ENCODE measurements at regions not wholly inside any gene's neighbourhood (a gene's known extent, or its start where the extent isn't known, plus 50 kb on each side); places are given as distances from the start of the nearest gene placed in this dataset.
A peak's percentile ranks its signal among the peaks of the same experiment; 100 is the strongest.

- DNase-seq (ENCODE audit: extremely low read depth in 1 of 11, low read depth in 9 of 11, low spot score in 4 of 11): no peak
Measured at GRCh38 chr14:101358320-101359125, 202.8 kb upstream of the DIO3 start.

GRCh38 chr14:101359221-101360053 is 201.9 kb upstream of the DIO3 start:
- DNase-seq (ENCODE audit: extremely low read depth in 1 of 11, low read depth in 9 of 11, low spot score in 4 of 11): no peak

GRCh38 chr14:101360054-101360911 is 201.0 kb upstream of the DIO3 start:
- DNase-seq (ENCODE audit: extremely low read depth in 1 of 11, low read depth in 9 of 11, low spot score in 4 of 11): peak in 3 of 11 donors; percentile 41 to 50 (median 50)

GRCh38 chr14:101361044-101361443 is 200.3 kb upstream of the DIO3 start:
- no peak for DNase-seq (ENCODE audit: extremely low read depth in 1 of 11, low read depth in 9 of 11, low spot score in 4 of 11)

- no peak for DNase-seq (ENCODE audit: extremely low read depth in 1 of 11, low read depth in 9 of 11, low spot score in 4 of 11)
Measured at GRCh38 chr14:101361451-101362433, 199.6 kb upstream of the DIO3 start.

GRCh38 chr14:101362529-101363260 is 198.6 kb upstream of the DIO3 start:
- DNase-seq (ENCODE audit: extremely low read depth in 1 of 11, low read depth in 9 of 11, low spot score in 4 of 11): no peak

- no peak for DNase-seq (ENCODE audit: extremely low read depth in 1 of 11, low read depth in 9 of 11, low spot score in 4 of 11)
Measured at GRCh38 chr14:101363261-101363555, 198.1 kb upstream of the DIO3 start.

- DNase-seq (ENCODE audit: extremely low read depth in 1 of 11, low read depth in 9 of 11, low spot score in 4 of 11): no peak
Measured at GRCh38 chr14:101363880-101364391, 197.4 kb upstream of the DIO3 start.

- DNase-seq (ENCODE audit: extremely low read depth in 1 of 11, low read depth in 9 of 11, low spot score in 4 of 11): peak in 1 of 11 donors; percentile 50
Measured at GRCh38 chr14:101364503-101365328, 196.6 kb upstream of the DIO3 start.

GRCh38 chr14:101365329-101366158 is 195.8 kb upstream of the DIO3 start:
- no peak for DNase-seq (ENCODE audit: extremely low read depth in 1 of 11, low read depth in 9 of 11, low spot score in 4 of 11)

GRCh38 chr14:101367421-101368261 is 193.7 kb upstream of the DIO3 start:
- DNase-seq (ENCODE audit: extremely low read depth in 1 of 11, low read depth in 9 of 11, low spot score in 4 of 11): no peak

GRCh38 chr14:101368629-101369028 is 192.7 kb upstream of the DIO3 start:
- no peak for DNase-seq (ENCODE audit: extremely low read depth in 1 of 11, low read depth in 9 of 11, low spot score in 4 of 11)

- DNase-seq (ENCODE audit: extremely low read depth in 1 of 11, low read depth in 9 of 11, low spot score in 4 of 11): no peak
Measured at GRCh38 chr14:101369194-101369915, 191.9 kb upstream of the DIO3 start.

GRCh38 chr14:101369916-101370592 is 191.2 kb upstream of the DIO3 start:
- no peak for DNase-seq (ENCODE audit: extremely low read depth in 1 of 11, low read depth in 9 of 11, low spot score in 4 of 11)

All from renal cortex interstitium (tissue), 11 donors.